H1 (cell line): ENCODE measurements at regions not wholly inside any gene's neighbourhood (a gene's known extent, or its start where the extent isn't known, plus 50 kb on each side); places are given as distances from the start of the nearest gene placed in this dataset.

Experiments used
- CTCF ChIA-PET: fragments of 300-600 bp; sonication (Branson Sonifier 250); formaldehyde crosslinking; loops from one replicate; lab custom pipeline; 2021; ENCODE audit not compliant: partially characterized antibody; lab: Charles Lee
- POLR2A ChIA-PET: fragments of 300-600 bp; sonication (Branson Sonifier 250); formaldehyde crosslinking; loops from one replicate; lab custom pipeline; 2021; ENCODE audit warnings: inconsistent platforms; ENCODE audit not compliant: partially characterized antibody; lab: Charles Lee
- DNase-seq, 2 experiments: peaks; one replicate each; pipeline versions ENCODE4 v3.0.0 to v3.0.0-alpha.2; 2010 to 2022; ENCODE audit warnings: low spot score in 2 of 2, low read depth in 1 of 2, mixed read lengths in 1 of 2
- FAIRE-seq: peaks from 2 replicates; lab custom pipeline; 2011; peaks lifted over from hg19 to GRCh38; lab: Jason Lieb, UNC
- H2AFZ ChIP-seq: 2 replicates; pipeline ENCODE4 v1.8.1; 2012; ENCODE audit warnings: low read length, inconsistent platforms
- H2AK5ac ChIP-seq: 2 replicates; pipeline ENCODE4 v1.6.1; 2013; ENCODE audit warnings: low read depth, low read length
- H2BK120ac ChIP-seq: replicated peaks from 2 replicates; pipeline ENCODE3; 2013; ENCODE audit warnings: low read depth, low read length, inconsistent platforms
- H2BK12ac ChIP-seq: 2 replicates; pipeline ENCODE4 v1.6.1; 2013; ENCODE audit warnings: low read depth, low read length
- H2BK15ac ChIP-seq: 2 replicates; pipeline ENCODE4 v1.6.1; 2013; ENCODE audit warnings: low read length
- H2BK20ac ChIP-seq: 2 replicates; pipeline ENCODE4 v1.6.1; 2013; ENCODE audit warnings: low read length
- H2BK5ac ChIP-seq: 2 replicates; pipeline ENCODE4 v1.6.1; 2013; ENCODE audit warnings: low read depth, low read length
- H3K14ac ChIP-seq: 2 replicates; pipeline ENCODE4 v1.6.1; 2013; ENCODE audit warnings: inconsistent platforms; ENCODE audit not compliant: insufficient read length
- H3K18ac ChIP-seq: 2 replicates; pipeline ENCODE4 v1.6.1; 2013; ENCODE audit warnings: low read length; ENCODE audit errors: extremely low read depth
- H3K23ac ChIP-seq: 2 replicates; pipeline ENCODE4 v1.6.1; 2013; ENCODE audit warnings: inconsistent platforms; ENCODE audit not compliant: insufficient read length
- H3K23me2 ChIP-seq: 2 replicates; pipeline ENCODE4 v1.6.1; 2013; ENCODE audit warnings: low read depth, low read length
- H3K27ac ChIP-seq: 2 replicates; pipeline ENCODE4 v1.6.1; 2011; ENCODE audit warnings: low read depth, low read length, inconsistent platforms
- H3K27me3 ChIP-seq, 4 experiments: replicated peaks in 1 of 4; 1 replicate in 1 of 4; 2 replicates in 3 of 4; pipeline versions ENCODE4 v1.6.1 to v1.8.1; 2011 to 2013; ENCODE audit warnings: low read length in 3 of 4, mild to moderate bottlenecking in 3 of 4, inconsistent platforms in 2 of 4, mixed read lengths in 2 of 4, moderate library complexity in 1 of 4; ENCODE audit not compliant: control insufficient read depth in 3 of 4, insufficient read depth in 3 of 4; ENCODE audit errors: extremely low read depth in 1 of 4
- H3K36me3 ChIP-seq, 4 experiments: 2 replicates each; pipeline versions ENCODE4 v1.6.1 to v1.8.1; 2011 to 2013; ENCODE audit warnings: mild to moderate bottlenecking in 4 of 4, low read length in 3 of 4, moderate library complexity in 2 of 4, control low read depth in 1 of 4, inconsistent platforms in 1 of 4; ENCODE audit not compliant: insufficient read depth in 4 of 4, control insufficient read depth in 2 of 4
- H3K4ac ChIP-seq: replicated peaks from 2 replicates; pipeline ENCODE3; 2013; ENCODE audit warnings: low read length, low read depth, mixed read lengths, inconsistent platforms; ENCODE audit not compliant: insufficient read length
- H3K4me1 ChIP-seq, 4 experiments: replicated peaks in 1 of 4; 1 replicate in 1 of 4; 2 replicates in 3 of 4; pipeline versions ENCODE4 v1.6.1 to v1.8.1; 2011 to 2013; ENCODE audit warnings: low read length in 3 of 4, inconsistent platforms in 2 of 4, mixed read lengths in 1 of 4; ENCODE audit not compliant: insufficient read depth in 4 of 4, control insufficient read depth in 3 of 4
- H3K4me2 ChIP-seq, 2 experiments: 2 replicates each; pipeline versions ENCODE4 v1.6.1 to v1.8.1; 2011 to 2013; ENCODE audit warnings: low read depth in 2 of 2, low read length in 2 of 2, control low read depth in 1 of 2, inconsistent platforms in 1 of 2, mild to moderate bottlenecking in 1 of 2; ENCODE audit not compliant: insufficient read depth in 1 of 2
- H3K4me3 ChIP-seq, 4 experiments: fragments of 200-600, 300-600 bp in 1 of 4; sonication (generic), shearing (Covaris generic), sonication (Bioruptor Twin) in 1 of 4; 2 replicates each; pipeline versions ENCODE4 v1.5.1 to v1.8.1; 2011 to 2016; ENCODE audit warnings: low read length in 4 of 4, low read depth in 3 of 4, control low read depth in 2 of 4, inconsistent platforms in 2 of 4, mild to moderate bottlenecking in 2 of 4, mixed read lengths in 1 of 4, moderate library complexity in 1 of 4; ENCODE audit not compliant: insufficient read depth in 2 of 4; ENCODE audit errors: extremely low read depth in 1 of 4
- H3K56ac ChIP-seq: replicated peaks from 2 replicates; pipeline ENCODE3; 2013; ENCODE audit warnings: low read depth, mild to moderate bottlenecking, mixed read lengths, low read length, inconsistent platforms; ENCODE audit not compliant: insufficient read length
- H3K79me1 ChIP-seq: 2 replicates; pipeline ENCODE4 v1.6.1; 2013; ENCODE audit warnings: low read depth, low read length, control low read depth
- H3K79me2 ChIP-seq, 2 experiments: 2 replicates each; pipeline versions ENCODE4 v1.6.1 to v1.8.1; 2012 to 2013; ENCODE audit warnings: low read length in 2 of 2, mild to moderate bottlenecking in 2 of 2, inconsistent platforms in 1 of 2; ENCODE audit not compliant: insufficient read depth in 2 of 2, control insufficient read depth in 1 of 2
- H3K9ac ChIP-seq, 4 experiments: replicated peaks in 1 of 4; 1 replicate in 1 of 4; 2 replicates in 3 of 4; pipeline versions ENCODE4 v1.6.1 to v1.8.1; 2011 to 2013; ENCODE audit warnings: low read depth in 3 of 4, low read length in 3 of 4, control low read depth in 2 of 4, mild to moderate bottlenecking in 2 of 4, moderate library complexity in 2 of 4, inconsistent platforms in 1 of 4; ENCODE audit errors: extremely low read depth in 1 of 4
- H3K9me3 ChIP-seq, 2 experiments: 2 replicates each; pipeline versions ENCODE4 v1.6.1 to v1.8.1; 2012 to 2013; ENCODE audit warnings: mild to moderate bottlenecking in 2 of 2, moderate library complexity in 2 of 2, control low read depth in 1 of 2, inconsistent platforms in 1 of 2, low read depth in 1 of 2, low read length in 1 of 2, mixed read lengths in 1 of 2; ENCODE audit not compliant: insufficient read depth in 2 of 2
- H4K20me1 ChIP-seq, 2 experiments: replicated peaks in 1 of 2; 2 replicates each; pipeline versions ENCODE3 to v1.8.1; 2011 to 2013; ENCODE audit warnings: inconsistent platforms in 2 of 2, low read length in 2 of 2, mild to moderate bottlenecking in 1 of 2; ENCODE audit not compliant: insufficient read depth in 2 of 2, control insufficient read depth in 1 of 2
- H4K5ac ChIP-seq: 2 replicates; pipeline ENCODE4 v1.6.1; 2013; ENCODE audit warnings: low read length, low read depth, mixed read lengths, inconsistent platforms; ENCODE audit not compliant: insufficient read length
- H4K8ac ChIP-seq: 2 replicates; pipeline ENCODE4 v1.8.0; 2013; ENCODE audit warnings: mild to moderate bottlenecking, moderate library complexity, low read length, inconsistent platforms; ENCODE audit not compliant: insufficient read depth; ENCODE audit errors: extremely low read depth
- H4K91ac ChIP-seq: replicated peaks from 2 replicates; pipeline ENCODE3; 2013; ENCODE audit warnings: low read length, mixed read lengths, inconsistent platforms; ENCODE audit not compliant: insufficient read length
- ATF2 ChIP-seq: IDR thresholded peaks from 2 replicates; pipeline ENCODE4 v1.6.1; 2012; ENCODE audit warnings: low read length, inconsistent platforms
- EP300 ChIP-seq, 2 experiments: IDR thresholded peaks; 1 replicate in 1 of 2; 2 replicates in 1 of 2; pipeline ENCODE4 v1.6.1; 2011 to 2012; ENCODE audit warnings: low read depth in 2 of 2, low read length in 2 of 2, mild to moderate bottlenecking in 2 of 2, borderline replicate concordance in 1 of 2, inconsistent platforms in 1 of 2, moderate library complexity in 1 of 2
- KDM5A ChIP-seq: fragments of 200-600 bp; IDR thresholded peaks from 2 replicates; pipeline ENCODE4 v1.7.1; 2012; ENCODE audit warnings: mild to moderate bottlenecking, low read length, inconsistent platforms, mixed read lengths
- MAX ChIP-seq: IDR thresholded peaks from 2 replicates; pipeline ENCODE4 v1.6.1; 2012; ENCODE audit warnings: inconsistent platforms
- NRF1 ChIP-seq: IDR thresholded peaks from 2 replicates; pipeline ENCODE4 v1.6.1; 2011; ENCODE audit warnings: mild to moderate bottlenecking, low read depth, low read length, improper control_type of control experiment
- RBBP5 ChIP-seq: IDR thresholded peaks from 2 replicates; pipeline ENCODE4 v1.7.1; 2012; ENCODE audit warnings: low read depth, mild to moderate bottlenecking, inconsistent platforms, low read length, moderate library complexity, borderline replicate concordance
- RFX5 ChIP-seq: IDR thresholded peaks from 2 replicates; pipeline ENCODE4 v1.6.1; 2011; ENCODE audit warnings: low read depth, low read length, improper control_type of control experiment, borderline replicate concordance
- SUZ12 ChIP-seq: fragments of 200-600 bp; sonication (generic); IDR thresholded peaks from 2 replicates; pipeline ENCODE4 v1.6.1; 2012; ENCODE audit warnings: mild to moderate bottlenecking, inconsistent platforms, low read length, moderate library complexity, mixed read lengths
- TAF7 ChIP-seq: optimal IDR thresholded peaks from 2 replicates; pipeline ENCODE3; 2011; ENCODE audit warnings: low read depth, mild to moderate bottlenecking, inconsistent platforms, low read length, moderate library complexity, borderline replicate concordance
- TBP ChIP-seq: IDR thresholded peaks from 2 replicates; pipeline ENCODE4 v1.6.1; 2011; ENCODE audit warnings: low read depth, low read length, improper control_type of control experiment
- USF2 ChIP-seq: IDR thresholded peaks from 2 replicates; pipeline ENCODE4 v1.6.1; 2011; ENCODE audit warnings: low read length, improper control_type of control experiment
- YY1 ChIP-seq: IDR thresholded peaks from 2 replicates; pipeline ENCODE4 v1.6.1; 2011; ENCODE audit warnings: low read depth, mild to moderate bottlenecking, low read length
- WGBS, 2 experiments: shearing (Covaris generic) in 1 of 2; methylation state at CpG; one replicate each; pipeline versions ENCODE4 v1.1.6 to v1.1.7; 2013 to 2015; ENCODE audit warnings: low lambda C conversion rate in 2 of 2, mixed read lengths in 2 of 2, inconsistent platforms in 1 of 2, low coverage in 1 of 2, missing lambda C conversion rate in 1 of 2; ENCODE audit not compliant: insufficient replicate concordance in 2 of 2, insufficient coverage in 1 of 2, insufficient read length in 1 of 2; ENCODE audit errors: extremely low coverage in 1 of 2, missing lambda C conversion rate in 1 of 2; 5-methylcytosine and 5-hydroxymethylcytosine counted together

DNA sequence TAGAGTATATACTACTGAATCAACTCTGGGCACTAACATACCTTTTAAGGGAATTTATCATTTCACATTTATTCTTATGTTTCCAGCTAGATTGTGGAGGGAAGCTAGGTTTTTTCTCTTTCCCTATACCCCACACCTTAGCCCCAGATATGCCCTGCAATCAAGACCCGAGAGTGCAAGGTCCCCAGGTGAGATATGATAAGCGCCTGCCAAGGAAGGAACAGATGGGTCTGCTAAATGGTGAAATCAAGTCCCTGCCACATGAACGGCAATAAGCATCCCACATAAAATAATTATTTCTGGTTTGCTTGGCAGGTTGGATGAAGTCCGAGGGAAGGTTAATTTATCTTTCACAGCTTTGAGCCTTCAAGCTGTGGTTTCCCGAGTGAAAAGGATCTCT, 195.5 kb downstream of the TOX3 start:
- no peak for FAIRE-seq
- no peaks in the 10 kb centered on the region for H3K27me3 ChIP-seq
- no peak overlapping the region for H2BK5ac ChIP-seq
- H3K79me1 ChIP-seq: no peaks in the 10 kb centered on the region
- no peaks in the 10 kb centered on the region for H3K23me2 ChIP-seq
- H2BK15ac ChIP-seq: no peak overlapping the region
- H2BK20ac ChIP-seq: no peak overlapping the region
- no peaks in the 10 kb centered on the region for H3K4me1 ChIP-seq
- no peak overlapping the region for H4K5ac ChIP-seq
- no peaks in the 10 kb centered on the region for H3K36me3 ChIP-seq
- H2BK12ac ChIP-seq: no peak overlapping the region
- ChIA-PET POLR2A (no interaction called here), CTCF (no interaction called here)
- no peak overlapping the region for H2BK120ac ChIP-seq
- H3K4me2 ChIP-seq: no peak overlapping the region
- H4K20me1 ChIP-seq: no peaks in the 10 kb centered on the region
- H3K79me2 ChIP-seq: no peaks in the 10 kb centered on the region
- H3K23ac ChIP-seq: no peak overlapping the region
- no peak overlapping the region for H2AK5ac ChIP-seq
- H3K14ac ChIP-seq: no peak overlapping the region
- no peaks in the 10 kb centered on the region for H3K9me3 ChIP-seq
- DNase-seq: no peak
- WGBS, 2 experiments: 93% methylated on average over 5 of the region's 5 CpGs; no CpG with 5 or more reads in 1 of the 2 experiments
- no peak overlapping the region for H3K4me3 ChIP-seq
- no peak overlapping the region for H3K56ac ChIP-seq
- no peak overlapping the region for H4K8ac ChIP-seq
- 0 out of 2 replicates have a peak overlapping the region, but pooled peaks have one; percentile 37 for H2AFZ ChIP-seq
- no peak overlapping the region for H3K27ac ChIP-seq
- H3K4ac ChIP-seq: no peak overlapping the region
- H3K9ac ChIP-seq: no peak overlapping the region
- H3K18ac ChIP-seq: no peak overlapping the region
- no peak overlapping the region for H4K91ac ChIP-seq
- TF ChIP-seq TBP: no peak
- no peak for TF ChIP-seq SUZ12
- no peak for TF ChIP-seq RFX5
- no peak for TF ChIP-seq USF2
- no peak for TF ChIP-seq TAF7
- no peak for TF ChIP-seq YY1
- TF ChIP-seq KDM5A: no peak
- TF ChIP-seq MAX: no peak
- no peak for TF ChIP-seq RBBP5
- TF ChIP-seq EP300 (IDR thresholded peaks at IDR 0.05; ENCODE audit: borderline replicate concordance in 1 of 2, low read depth in 2 of 2, low read length in 2 of 2): no peak
- TF ChIP-seq NRF1: no peak
- no peak for TF ChIP-seq ATF2
